GM18519 (cell line): ENCODE measurements at regions not wholly inside any gene's neighbourhood (a gene's known extent, or its start where the extent isn't known, plus 50 kb on each side); places are given as distances from the start of the nearest gene placed in this dataset.

Experiments used
- ATAC-seq: cut with Tn5 transposase; IDR thresholded peaks from one replicate; pipeline ENCODE4 v1.9.1; 2021; ENCODE audit warnings: mild to moderate bottlenecking, moderate library complexity; ENCODE audit not compliant: unreplicated experiment, low FRiP score

DNA sequence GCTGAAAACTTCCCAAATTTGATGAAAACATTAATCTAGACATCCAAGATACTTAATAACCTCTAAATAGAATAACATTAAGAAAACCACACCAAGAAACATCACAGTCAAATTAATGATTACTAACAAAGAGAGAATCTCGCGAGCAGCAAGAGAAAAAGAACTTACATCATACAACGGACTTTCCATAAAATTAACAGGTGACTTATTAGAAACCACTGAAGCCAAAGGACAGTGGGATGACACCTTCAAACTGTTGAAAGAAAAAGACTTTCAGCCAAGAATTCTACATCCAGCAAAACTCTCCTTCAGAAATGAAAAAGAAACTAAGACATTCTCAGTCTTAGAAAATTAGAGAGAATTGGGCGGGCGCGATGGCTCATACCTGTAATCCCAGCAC is 232.0 kb downstream of the SNCA start:
- no peak for ATAC-seq

DNA sequence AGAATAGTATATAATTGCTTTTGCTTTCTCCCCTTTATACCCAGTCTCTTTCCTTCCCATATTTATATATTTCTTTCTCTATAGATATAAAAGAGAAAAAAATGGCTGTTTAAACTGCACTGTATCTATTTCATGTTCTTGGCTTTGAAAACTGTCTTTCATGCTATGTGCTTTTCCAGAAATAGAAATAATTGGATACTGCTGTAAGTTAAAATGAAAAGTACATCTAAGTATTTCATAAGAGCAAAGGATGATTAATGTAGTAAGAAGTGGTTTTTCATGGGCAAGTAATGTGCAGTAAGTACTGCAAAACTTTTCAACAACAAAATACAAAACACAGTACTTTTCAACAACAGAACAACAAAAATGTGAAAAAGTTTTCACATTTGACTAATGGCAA is 237.9 kb downstream of the SNCA start:
- no peak for ATAC-seq

DNA sequence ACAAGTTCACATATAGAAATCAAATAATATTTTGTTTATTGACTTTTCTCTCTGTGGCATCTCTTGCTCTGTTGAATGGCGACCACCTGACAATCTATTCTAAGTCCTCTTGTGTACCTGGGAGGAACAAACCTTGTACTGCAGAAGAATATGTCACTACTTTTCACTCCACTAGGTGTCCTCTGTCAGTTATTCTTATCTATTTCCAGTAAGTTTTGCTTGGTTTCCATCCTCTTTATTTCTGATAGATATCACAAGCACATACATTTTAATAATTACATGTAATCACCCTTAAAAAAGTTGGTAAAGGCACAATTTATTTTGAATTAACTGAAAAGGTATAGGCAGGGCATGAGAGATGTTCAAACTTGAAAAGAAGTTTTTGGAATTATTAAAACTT is 238.4 kb downstream of the SNCA start:
- ATAC-seq = peak; percentile 42

DNA sequence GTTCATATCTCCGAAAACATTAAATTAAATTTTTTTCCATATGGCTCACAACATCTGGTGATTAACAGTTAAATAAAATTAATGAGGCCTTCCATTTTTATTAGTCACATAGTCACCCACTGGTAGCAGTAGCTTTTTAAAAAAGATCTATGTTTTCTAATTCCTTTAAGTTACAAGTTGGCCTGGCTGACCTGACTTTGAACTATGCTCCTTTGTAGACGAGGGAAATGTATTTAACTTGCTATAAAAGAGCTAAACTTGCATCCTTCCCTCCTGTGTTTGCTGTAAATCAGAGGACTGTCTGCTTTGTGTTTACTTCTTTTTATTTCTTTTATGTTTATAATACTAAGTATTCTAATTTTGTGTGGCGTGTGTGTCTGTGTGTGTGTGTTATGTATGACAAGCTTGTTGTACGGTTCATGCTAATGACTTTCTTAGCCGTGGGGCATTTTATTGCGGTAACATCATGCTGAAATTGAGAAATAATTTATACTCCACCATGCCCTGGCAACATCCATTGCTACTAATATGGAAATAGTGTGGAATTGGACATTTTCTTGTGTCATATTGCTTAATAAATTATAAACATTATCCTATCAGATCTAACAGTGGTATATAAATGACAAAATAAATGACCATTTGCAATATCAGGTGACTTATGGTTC is 241.7 kb downstream of the SNCA start:
- ATAC-seq = no peak

DNA sequence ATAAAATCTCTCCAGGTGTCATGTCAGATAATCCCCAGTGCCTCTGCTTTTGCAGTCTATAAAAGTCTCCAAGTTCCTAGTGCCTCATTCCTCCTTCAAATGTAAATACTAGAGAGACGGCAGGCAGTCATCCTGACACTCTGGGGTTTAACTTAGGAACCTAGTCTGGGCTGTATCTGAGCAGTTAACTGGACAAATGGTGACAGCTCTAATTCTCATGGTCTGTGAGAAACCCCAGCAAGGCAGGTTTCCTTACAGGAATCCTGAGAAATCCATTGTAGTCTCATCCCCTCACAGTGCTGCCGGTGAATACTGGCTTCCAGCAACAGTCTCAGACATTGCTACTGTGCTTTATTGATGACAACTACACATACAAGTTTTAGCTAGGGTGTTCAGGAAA is 246.8 kb downstream of the SNCA start:
- no peak for ATAC-seq

DNA sequence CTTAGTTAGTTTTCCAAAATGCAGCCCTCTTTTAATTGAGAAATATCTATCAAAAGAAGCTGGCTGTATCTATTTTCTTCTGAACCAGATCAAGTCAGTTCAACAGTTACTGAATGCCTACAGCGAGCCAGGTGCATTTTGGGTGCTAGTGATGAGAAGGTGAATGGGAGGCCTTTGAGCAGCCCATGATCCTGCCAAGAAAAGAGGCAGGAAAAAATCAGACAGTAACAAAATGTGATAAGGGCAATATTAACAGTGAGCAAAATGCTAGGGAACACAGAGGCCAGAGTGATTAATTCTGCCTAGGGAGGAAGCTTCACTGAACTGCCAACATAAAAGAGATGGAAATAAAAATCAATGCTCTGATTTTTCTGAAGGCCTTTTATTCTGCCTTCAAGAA is 248.5 kb downstream of the SNCA start:
- ATAC-seq = no peak

DNA sequence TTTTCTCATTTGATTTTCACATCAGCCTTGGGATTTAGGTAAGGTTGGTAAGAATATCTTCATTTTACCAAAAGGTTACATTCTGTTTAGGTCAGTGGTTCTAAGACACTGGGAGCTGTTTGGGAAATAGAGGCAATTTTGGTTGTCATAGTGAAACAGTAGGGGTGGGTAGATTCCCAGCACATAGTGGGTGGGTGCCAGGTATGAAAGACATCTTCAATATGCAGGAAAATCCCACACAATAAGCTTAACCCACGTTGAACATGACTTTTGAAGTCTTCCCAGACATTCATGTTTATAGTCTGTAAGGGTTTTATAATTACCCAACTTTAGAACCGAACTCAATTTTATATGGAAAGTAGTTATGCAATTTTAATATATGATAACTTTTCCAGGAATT is 249.6 kb downstream of the SNCA start:
- no peak for ATAC-seq

DNA sequence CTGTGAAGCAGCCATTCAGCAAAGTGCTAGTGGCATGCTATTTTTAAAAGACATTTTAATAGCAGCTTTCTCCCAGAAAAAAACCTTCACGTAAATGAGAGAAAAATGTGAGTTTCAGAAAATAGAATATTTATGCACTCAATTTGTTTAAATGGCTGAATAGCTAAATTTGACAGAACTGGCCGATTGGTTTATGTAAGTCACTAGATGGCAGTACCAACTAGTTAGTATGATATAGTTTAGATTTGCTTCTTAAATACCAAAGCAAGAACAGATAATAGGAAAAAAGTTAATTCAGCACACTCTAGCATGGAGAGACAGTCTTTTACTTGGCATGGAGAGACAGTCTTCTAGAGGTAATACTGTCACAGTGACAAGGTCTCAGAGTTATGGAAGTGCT is 250.1 kb downstream of the SNCA start:
- no peak for ATAC-seq

DNA sequence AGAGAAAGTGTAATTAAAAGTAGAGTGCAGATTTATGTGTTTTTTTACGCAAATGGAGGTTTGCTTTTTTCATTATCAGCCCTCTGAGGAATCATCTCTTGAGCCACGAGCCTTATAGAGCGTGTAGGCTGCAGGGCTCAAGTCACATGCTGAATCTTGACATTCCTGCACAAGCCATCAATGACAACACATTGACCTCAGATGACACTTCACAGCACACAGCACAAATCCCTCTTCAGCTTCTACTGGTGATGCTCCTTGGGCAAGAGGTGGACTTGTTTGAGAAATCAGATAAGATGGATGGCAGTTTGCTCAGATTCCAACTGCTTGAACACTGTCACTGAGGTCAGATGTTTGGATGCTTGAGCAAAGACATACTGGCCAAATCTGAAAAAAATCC is 250.6 kb downstream of the SNCA start:
- ATAC-seq = no peak

DNA sequence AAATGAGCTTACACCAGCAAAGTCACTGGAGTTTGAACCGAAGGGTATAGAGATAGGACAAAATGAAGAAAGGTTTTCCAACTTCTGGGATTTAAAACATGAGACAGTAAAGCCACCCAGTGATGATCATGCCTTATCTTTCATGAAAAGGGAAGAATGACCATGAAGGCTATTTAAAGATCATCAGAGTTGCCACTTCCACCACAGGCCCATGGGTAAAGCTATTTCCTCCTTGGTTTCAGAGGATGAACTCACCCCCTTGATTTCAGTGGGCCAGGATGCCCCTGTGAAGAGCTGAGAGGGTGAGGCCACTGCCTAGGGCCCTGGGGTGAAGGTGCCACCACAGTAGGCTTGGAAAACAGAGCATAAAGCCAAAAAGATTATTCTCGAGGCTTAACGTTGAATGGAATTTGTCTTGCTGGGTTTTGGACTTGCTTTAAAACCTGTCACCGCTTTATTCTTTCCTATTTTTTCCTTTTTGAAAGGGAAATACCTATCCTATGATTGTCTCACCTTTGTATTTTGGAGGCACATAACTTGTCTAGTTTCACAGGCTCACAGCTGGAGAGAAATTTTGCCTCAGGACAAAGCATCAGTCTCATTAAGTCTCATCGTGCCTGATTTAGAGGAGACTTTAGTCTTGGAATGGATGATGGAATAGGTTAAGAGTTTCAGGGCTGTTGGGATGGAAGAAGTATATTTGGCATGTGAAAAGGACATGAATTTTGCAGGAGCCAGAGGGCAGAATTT is 254.0 kb downstream of the SNCA start:
- ATAC-seq = no peak

DNA sequence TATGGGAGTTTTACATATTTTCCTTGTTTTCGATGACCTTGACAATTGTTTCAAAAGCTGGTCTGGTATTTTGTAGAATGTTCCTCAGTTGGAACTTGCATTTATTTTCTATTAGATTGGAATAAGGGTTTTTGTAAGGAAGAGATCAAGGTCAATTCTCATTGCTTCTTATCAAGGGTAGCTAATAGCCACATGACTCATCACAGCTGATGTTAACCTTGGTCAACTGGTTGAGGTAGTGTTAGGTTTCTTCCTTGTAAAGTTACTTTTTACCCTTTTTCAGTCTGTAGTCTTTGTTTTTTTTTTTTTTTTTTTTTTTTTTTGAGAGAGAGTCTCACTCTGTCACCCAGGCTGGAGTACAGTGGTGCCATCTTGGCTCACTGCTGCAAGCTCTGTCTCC is 257.2 kb downstream of the SNCA start:
- no peak for ATAC-seq

DNA sequence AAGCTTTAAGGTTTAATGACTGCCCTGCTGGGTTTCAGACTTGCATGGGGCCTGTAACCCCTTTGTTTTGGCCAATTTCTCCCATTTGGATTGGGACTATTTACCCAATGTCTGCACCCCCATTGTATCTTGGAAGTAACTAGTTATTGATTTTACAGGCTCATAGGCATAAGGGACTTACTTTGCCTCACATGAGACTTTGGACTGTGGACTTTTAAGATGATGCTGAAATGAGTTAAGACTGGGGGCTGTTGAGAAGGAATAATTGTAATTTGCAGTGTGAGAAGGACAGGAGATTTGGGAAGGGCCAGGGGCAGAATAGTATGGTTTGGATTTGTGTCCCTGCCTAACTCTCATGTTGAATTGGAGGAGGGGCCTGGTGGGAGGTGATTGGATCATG is 260.7 kb downstream of the SNCA start:
- no peak for ATAC-seq

DNA sequence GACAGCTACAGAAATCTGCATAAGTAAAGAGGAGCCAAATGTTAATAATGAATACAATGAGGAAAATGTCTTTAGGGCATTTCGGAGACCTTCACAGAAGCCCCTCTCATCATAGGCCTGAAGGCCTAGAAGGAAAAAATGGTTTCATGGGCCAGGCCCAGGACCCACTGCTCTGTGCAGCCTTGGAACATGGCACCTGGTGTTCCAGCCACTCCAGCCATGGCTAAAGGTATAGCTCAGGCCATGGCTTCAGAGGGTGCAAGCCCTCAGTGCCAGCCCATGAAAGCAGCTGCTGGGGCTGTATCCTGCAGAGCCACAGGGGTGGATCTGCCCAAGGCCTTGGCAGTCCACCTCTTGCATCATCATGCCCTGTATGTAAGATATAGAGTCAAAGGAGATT is 261.1 kb downstream of the SNCA start:
- ATAC-seq = no peak

DNA sequence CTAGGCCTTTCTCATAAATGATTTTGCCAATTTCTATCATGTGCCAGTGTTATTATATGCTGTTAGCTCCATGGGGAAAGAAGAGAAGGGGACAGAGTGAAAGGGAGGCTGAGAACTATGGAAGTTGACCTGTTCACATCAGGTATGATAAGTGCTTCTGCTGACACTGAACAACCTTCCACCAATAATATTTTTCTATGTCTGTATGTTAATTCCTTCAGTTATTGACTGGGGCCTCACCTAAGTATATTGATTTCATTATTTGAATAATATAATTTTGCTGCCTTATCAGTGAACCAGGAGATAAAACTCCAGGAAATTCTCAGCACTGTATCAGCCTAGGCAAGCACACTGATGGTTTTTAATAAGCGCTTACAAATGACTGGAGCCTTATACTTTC is 262.8 kb downstream of the SNCA start:
- no peak for ATAC-seq

DNA sequence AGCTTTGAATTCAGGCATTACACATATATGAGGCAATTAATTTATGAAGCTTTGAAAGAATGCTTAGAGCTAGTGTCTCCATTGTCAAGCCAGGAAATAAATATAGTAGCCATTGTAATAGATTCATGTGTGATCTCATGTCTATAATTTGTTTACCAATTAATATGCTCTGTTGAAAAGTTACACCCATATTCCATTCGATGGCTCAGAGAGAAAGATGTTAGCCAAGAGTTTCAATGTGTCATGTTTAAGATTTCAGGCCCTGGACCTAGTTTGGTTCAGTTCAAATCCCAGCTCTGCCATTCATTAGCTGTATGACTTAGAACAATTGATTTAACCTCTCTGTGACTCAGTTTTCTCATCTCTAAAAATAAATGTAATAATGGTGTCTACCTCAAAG is 263.3 kb downstream of the SNCA start:
- ATAC-seq = no peak

DNA sequence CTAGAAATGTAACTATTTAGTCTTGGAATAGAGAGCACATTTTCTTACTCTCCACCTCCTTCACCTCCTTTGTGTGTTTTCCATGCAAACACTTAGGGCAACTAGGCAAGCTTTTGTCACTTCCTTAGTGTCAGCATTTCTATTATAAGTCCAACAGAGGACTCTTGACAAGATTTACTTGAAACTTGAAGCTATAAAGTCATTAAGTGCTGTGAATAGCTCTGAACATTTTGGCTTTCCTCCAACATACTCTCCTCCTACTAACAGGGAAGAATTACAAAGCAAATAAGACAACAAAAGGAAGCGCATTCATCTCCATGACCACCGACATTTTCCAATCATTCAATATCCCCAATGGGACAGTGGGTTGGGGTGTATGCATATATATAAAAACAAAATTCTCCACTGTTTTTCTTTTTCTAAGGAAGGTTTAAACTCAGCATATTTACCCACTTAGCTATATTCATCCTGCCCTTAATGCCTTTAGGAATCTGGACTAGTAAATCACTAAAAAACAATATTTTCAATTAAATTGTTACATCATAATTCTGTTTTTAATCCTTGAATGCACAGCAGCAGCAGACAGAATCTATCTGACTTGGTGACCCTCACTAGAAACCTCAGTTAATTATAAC is 264.6 kb downstream of the SNCA start:
- ATAC-seq = no peak

DNA sequence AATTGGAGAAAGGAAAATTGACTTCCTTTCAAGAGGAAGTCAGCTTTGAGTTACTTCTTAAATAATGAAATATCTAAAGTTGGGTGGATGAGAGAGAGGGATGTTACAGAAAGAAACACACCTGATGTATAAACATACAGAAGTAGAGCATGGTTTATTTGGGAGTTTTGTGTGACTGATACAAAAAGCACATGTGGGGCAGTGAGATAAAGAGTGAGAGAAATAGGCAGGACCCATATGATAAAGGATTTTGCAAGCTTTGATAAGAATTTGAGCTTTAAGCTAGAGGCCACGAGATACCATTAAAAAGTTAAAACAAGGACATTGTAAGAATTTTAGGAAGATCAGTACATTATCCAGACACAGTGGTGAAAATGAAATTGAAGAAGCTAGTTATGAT is 263.3 kb upstream of the GPRIN3 start:
- no peak for ATAC-seq

DNA sequence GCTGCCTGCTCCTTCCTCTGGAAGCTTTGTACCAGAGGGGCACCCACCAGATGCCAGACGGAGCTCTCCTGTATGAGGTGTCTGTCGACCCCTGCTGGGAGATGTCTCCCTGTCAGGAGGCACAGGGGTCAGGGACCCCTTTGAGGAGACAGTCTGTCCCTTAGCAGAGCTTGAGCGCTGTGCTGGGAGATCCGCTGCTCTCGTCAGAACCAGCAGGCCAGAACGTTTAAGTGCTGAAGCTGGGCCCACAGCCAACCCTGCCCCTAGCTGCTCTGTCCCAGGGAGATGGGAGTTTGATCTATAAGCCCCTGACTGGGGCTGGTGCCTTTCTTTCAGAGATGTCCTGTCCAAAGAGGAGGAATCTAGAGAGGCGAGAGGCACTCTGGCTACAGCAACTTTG is 260.3 kb upstream of the GPRIN3 start:
- ATAC-seq = no peak

DNA sequence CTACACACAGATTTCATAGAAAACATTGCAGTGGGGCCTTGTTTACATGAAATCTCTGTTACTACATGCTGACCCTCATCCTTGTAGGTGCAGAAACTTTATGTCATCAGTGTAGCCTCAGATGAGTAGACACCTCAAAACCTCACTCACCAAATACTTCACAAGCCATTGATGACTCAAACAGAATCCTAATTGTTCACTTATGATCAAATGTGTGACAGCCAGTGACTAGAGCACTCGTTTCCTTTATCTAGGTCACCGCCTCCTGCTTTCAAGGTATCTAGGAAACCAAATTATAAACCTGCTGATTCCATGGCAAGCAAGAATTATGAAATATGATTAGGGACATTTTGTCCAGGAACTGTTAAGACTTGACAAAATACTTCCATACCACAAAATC is 255.8 kb upstream of the GPRIN3 start:
- ATAC-seq = no peak

DNA sequence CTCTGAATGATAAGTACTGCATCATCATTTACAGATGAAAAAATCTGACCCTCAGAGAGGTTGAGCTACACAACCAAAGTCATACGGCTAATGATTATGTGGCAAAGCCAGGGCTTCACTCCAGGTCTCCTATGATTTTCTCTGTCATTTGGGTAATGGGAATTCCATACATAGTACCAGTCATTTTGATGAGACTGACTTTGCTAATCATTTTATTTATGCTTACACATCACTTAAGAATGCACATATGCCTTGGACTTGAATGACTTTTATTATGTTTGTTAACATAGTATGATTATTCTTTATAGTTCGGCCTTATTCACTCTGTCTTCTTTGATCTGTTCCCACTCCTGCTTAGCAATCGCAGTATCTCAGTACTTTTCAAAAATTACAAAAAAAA is 255.1 kb upstream of the GPRIN3 start:
- ATAC-seq = no peak

DNA sequence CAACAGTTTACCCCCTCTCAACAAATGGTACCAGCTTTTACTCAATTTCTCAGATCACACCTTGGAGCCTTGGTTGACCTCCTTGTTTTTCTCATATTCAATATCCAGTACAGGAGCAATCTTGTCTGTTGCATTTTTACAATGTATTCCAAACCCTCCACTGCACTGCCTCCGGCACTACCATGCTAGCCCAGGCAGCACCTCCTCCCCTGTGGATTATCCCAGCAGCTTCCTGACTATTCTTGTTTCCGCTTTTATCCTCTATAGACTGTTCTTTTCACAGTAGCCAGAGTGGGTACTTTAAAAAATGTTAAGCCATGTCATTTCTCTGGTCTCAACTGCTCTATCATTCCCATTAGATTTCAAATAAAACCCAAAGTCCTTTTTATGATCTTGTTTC is 253.4 kb upstream of the GPRIN3 start:
- no peak for ATAC-seq

DNA sequence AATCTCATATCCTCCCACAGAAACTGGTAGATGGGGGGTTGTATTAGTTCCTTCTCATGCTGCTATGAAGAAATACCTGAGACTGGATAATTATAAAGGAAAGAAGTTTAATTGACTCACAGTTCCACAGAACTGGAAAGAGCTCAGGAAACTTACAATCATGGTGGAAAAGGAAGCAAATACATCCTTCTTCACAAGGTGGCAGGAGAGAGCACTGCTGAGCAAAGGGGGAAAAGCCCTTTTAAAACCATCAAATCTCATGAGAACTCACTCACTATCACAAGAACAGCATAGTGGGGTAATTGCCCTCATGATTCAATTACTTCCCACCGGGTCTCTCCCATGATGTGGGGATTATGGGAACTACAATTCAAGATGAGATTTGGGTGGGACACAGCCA is 250.5 kb upstream of the GPRIN3 start:
- ATAC-seq = no peak
